K562 (cell line): ENCODE measurements at regions not wholly inside any gene's neighbourhood (a gene's known extent, or its start where the extent isn't known, plus 50 kb on each side); places are given as distances from the start of the nearest gene placed in this dataset.

Experiments used
- ATAC-seq: fragments of 200-7000 bp; cut with Tn5 transposase; 3 replicates; pipeline ENCODE4 v1.9.1; 2020; ENCODE audit warnings: moderate library complexity
- BruUV-seq: library from RNA; stranded (reverse); fragments of 400-500 nt; replicated peaks from 2 replicates; lab custom pipeline; 2021; lab: Mats Ljungman, UMichigan
- CTCF ChIA-PET: fragments of 300-600 bp; formaldehyde crosslinking; extraction: SDS; loops from one replicate; lab custom pipeline; 2021; ENCODE audit warnings: low intra/inter-chr PET ratio; lab: Yijun Ruan, JAX
- POLR2A ChIA-PET: fragments of 300-600, 350-650 bp; sonication (Branson Sonifier 250); formaldehyde crosslinking; extraction: SDS; loops from one replicate; lab custom pipeline; 2021; ENCODE audit warnings: antibody characterized with exemption, inconsistent platforms; lab: Yijun Ruan, JAX
- DNase-seq, 4 experiments: peaks; one replicate each; pipeline versions ENCODE4 v3.0.0 to v3.0.0-alpha.2; 2011 to 2018; ENCODE audit warnings: low spot score in 3 of 4, mixed read lengths in 3 of 4; ENCODE audit errors: extremely low read depth in 1 of 4
- FAIRE-seq: peaks from 2 replicates; lab custom pipeline; 2011; peaks lifted over from hg19 to GRCh38; lab: Jason Lieb, UNC
- H2AFZ ChIP-seq: 2 replicates; pipeline ENCODE4 v1.6.0; 2011; ENCODE audit warnings: low read depth, low read length, control low read depth, inconsistent platforms
- H3K27ac ChIP-seq: fragments of 200-600 bp; 3 replicates; pipeline ENCODE4 v1.8.0; 2011; ENCODE audit warnings: low read depth, mild to moderate bottlenecking, control low read depth, inconsistent platforms, low read length, moderate library complexity, mixed read lengths; ENCODE audit errors: extremely low read depth
- H3K27me3 ChIP-seq, 2 experiments: fragments of 300-600 bp in 1 of 2; 2 replicates in 1 of 2; 3 replicates in 1 of 2; pipeline versions ENCODE4 v1.6.0 to v1.8.0; 2011; ENCODE audit warnings: inconsistent platforms in 2 of 2, low read length in 2 of 2, mild to moderate bottlenecking in 1 of 2, mixed read lengths in 1 of 2, moderate library complexity in 1 of 2; ENCODE audit not compliant: control insufficient read depth in 2 of 2, insufficient read depth in 2 of 2
- H3K36me3 ChIP-seq: fragments of 300-600 bp; 3 replicates; pipeline ENCODE4 v1.8.0; 2011; ENCODE audit warnings: mild to moderate bottlenecking, low read length, inconsistent platforms; ENCODE audit not compliant: control insufficient read depth, insufficient read depth
- H3K4me1 ChIP-seq, 2 experiments: fragments of 200-600 bp in 1 of 2; replicated peaks in 1 of 2; 2 replicates in 1 of 2; 3 replicates in 1 of 2; pipeline versions ENCODE4 v1.5.1 to v1.8.0; 2011; ENCODE audit warnings: inconsistent platforms in 2 of 2, low read length in 2 of 2, mild to moderate bottlenecking in 1 of 2, mixed read lengths in 1 of 2, moderate library complexity in 1 of 2; ENCODE audit not compliant: control insufficient read depth in 2 of 2, insufficient read depth in 2 of 2
- H3K4me2 ChIP-seq: 2 replicates; pipeline ENCODE4 v1.6.1; 2011; ENCODE audit warnings: low read length, control low read depth, inconsistent platforms, mixed read lengths; ENCODE audit not compliant: insufficient read depth
- H3K4me3 ChIP-seq: fragments of 200-600 bp; sonication (generic), shearing (Covaris generic); 2 replicates; pipeline ENCODE4 v1.5.1; 2016; ENCODE audit warnings: control low read depth, inconsistent platforms
- H3K79me2 ChIP-seq: fragments of 200-600 bp; 3 replicates; pipeline ENCODE4 v1.8.0; 2011; ENCODE audit warnings: low read length, inconsistent platforms; ENCODE audit not compliant: control insufficient read depth, insufficient read depth
- H3K9ac ChIP-seq, 2 experiments: 2 replicates each; pipeline versions ENCODE4 v1.6.0 to v1.6.1; 2011; ENCODE audit warnings: low read depth in 2 of 2, low read length in 2 of 2, control low read depth in 1 of 2, inconsistent platforms in 1 of 2, mild to moderate bottlenecking in 1 of 2, mixed read lengths in 1 of 2; ENCODE audit not compliant: insufficient read depth in 1 of 2
- H3K9me1 ChIP-seq: one replicate; pipeline ENCODE4 v1.6.0; 2011; ENCODE audit warnings: inconsistent platforms, mild to moderate bottlenecking, low read length, moderate library complexity; ENCODE audit not compliant: control insufficient read depth, insufficient read depth
- H3K9me3 ChIP-seq: replicated peaks from 2 replicates; pipeline ENCODE4 v1.5.1; 2011; ENCODE audit warnings: low read depth, low read length, inconsistent platforms; ENCODE audit not compliant: control insufficient read depth, insufficient read depth
- H4K20me1 ChIP-seq: replicated peaks from 2 replicates; pipeline ENCODE4 v1.6.1; 2011; ENCODE audit warnings: low read length, inconsistent platforms, mixed read lengths; ENCODE audit not compliant: control insufficient read depth, insufficient read depth
- RAD51 ChIP-seq: fragments of 450-650 bp; IDR thresholded peaks from 2 replicates; pipeline ENCODE4 v1.7.1; 2016; ENCODE audit warnings: low read depth, mild to moderate bottlenecking, borderline replicate concordance
- RBM17 ChIP-seq: fragments of 200-400 bp; formaldehyde crosslinking; IDR thresholded peaks from 2 replicates; pipeline ENCODE4 v1.6.1; 2017; ENCODE audit warnings: low read depth, mild to moderate bottlenecking, low read length, borderline replicate concordance
- RUNX1 ChIP-seq: sonication (generic); IDR thresholded peaks from 2 replicates; pipeline ENCODE4 v1.6.1; 2016; ENCODE audit warnings: antibody characterized with exemption, low read depth
- ZNF253 ChIP-seq: fragments of 250-450 bp; sonication (Bioruptor Pico); conservative IDR thresholded peaks from 2 replicates; pipeline ENCODE4 v1.6.1; 2021; ENCODE audit warnings: mild to moderate bottlenecking
- WGBS: fragments of 100-300 bp; shearing (Covaris generic); methylation state at CpG from one replicate; pipeline ENCODE4 v1.1.6; 2016; ENCODE audit warnings: low coverage, mixed read lengths; ENCODE audit not compliant: insufficient coverage; ENCODE audit errors: missing lambda C conversion rate; 5-methylcytosine and 5-hydroxymethylcytosine counted together
- in situ Hi-C: fragments of 300-500 bp; cut with MboI; formaldehyde crosslinking; loops from 4 replicates; pipeline ENCODE4 v1.15.0; 2018; ENCODE audit warnings: inconsistent platforms, mixed read lengths
- intact Hi-C: fragments of 100-400 bp; cut with micrococcal nuclease; formaldehyde crosslinking; loops from 2 replicates; pipeline ENCODE4 v1.14.2; 2022
- TF ChIP-seq, protein P1 (sequence below), 2 experiments: fragments of 450-650 bp; IDR thresholded peaks; 2 replicates each; pipeline ENCODE4 v1.6.1; 2016
- TF ChIP-seq, protein P2 (sequence below): sonication (generic); formaldehyde crosslinking; IDR thresholded peaks from 2 replicates; pipeline ENCODE4 v1.5.0; 2020; ENCODE audit warnings: missing genetic modification reagents
- TF ChIP-seq, protein P3 (sequence below): sonication (generic); formaldehyde crosslinking; IDR thresholded peaks from 2 replicates; pipeline ENCODE4 v1.9.0; 2022; ENCODE audit warnings: mild to moderate bottlenecking, missing genetic modification reagents

DNA sequence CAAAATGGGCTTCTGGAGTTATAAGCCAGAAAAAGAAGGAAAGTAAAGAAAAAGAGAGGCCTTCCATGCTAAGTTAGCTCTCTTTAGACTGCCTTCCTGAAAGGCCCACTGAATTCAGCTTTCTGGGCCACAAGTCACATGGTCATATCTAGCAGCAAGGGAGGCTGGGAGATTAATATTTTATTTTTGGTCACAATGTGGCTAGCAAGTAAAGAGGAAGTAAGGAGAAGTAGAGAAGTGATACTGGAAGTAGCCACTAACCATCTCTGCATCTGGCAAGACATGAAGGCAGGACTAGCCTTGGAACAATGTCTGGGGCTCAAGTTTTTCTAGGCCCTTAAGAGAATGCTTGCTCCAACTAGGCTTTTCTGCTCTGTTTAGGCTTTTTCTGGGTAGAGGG, 81.8 kb upstream of the UBE2E1 start (continued):
- no peak for TF ChIP-seq RBM17
- no peak for TF ChIP-seq RUNX1
- TF ChIP-seq, protein P1, sequence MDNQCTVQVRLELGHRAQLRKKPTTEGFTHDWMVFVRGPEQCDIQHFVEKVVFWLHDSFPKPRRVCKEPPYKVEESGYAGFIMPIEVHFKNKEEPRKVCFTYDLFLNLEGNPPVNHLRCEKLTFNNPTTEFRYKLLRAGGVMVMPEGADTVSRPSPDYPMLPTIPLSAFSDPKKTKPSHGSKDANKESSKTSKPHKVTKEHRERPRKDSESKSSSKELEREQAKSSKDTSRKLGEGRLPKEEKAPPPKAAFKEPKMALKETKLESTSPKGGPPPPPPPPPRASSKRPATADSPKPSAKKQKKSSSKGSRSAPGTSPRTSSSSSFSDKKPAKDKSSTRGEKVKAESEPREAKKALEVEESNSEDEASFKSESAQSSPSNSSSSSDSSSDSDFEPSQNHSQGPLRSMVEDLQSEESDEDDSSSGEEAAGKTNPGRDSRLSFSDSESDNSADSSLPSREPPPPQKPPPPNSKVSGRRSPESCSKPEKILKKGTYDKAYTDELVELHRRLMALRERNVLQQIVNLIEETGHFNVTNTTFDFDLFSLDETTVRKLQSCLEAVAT (IDR thresholded peaks at IDR 0.05) = no peak

DNA sequence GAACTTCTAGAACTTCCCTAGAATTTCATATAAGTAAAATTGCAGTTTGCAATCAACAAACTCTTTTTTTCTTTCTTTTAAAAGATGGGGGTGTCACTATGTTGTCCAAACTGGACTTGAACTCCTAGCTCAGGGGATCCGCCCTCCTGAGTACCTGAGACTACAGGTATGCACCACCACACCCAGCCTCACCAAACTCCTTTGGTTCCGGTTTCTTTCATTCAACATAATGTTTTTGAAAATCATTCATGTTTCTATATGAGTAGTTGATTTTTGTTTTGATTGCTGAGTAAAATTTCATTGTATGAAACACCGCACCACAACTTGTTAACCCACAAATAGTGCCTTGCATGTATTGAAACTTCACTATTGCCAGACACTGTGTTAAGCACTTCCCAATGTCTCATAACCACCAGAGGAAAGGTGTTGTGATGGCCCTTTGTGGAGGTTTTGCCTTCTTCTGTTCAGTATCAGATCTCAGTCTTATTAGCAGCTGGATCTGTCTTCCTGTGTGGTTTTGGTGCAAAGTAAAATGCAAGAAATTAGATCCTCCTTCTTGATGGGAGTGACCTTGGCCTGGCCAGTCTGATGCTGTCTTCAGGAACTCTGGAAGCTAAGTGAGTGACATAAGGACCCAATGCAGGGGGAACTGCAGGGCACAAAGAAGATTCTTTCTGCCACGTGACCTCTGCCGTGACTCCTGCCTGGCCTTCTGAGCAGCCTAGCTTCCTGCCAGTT, 78.8 kb upstream of the UBE2E1 start:
- no peak for DNase-seq
- no peaks in the 10 kb centered on the region for H3K9me3 ChIP-seq
- TF ChIP-seq ZNF253 (no peak), RAD51 (peak; percentile 37; the same call in 1 of the 2 replicates)
- TF ChIP-seq, protein P2, sequence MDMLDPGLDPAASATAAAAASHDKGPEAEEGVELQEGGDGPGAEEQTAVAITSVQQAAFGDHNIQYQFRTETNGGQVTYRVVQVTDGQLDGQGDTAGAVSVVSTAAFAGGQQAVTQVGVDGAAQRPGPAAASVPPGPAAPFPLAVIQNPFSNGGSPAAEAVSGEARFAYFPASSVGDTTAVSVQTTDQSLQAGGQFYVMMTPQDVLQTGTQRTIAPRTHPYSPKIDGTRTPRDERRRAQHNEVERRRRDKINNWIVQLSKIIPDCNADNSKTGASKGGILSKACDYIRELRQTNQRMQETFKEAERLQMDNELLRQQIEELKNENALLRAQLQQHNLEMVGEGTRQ = peak; percentile 27; the same call in 1 of the 2 replicates
- TF ChIP-seq, protein P3, sequence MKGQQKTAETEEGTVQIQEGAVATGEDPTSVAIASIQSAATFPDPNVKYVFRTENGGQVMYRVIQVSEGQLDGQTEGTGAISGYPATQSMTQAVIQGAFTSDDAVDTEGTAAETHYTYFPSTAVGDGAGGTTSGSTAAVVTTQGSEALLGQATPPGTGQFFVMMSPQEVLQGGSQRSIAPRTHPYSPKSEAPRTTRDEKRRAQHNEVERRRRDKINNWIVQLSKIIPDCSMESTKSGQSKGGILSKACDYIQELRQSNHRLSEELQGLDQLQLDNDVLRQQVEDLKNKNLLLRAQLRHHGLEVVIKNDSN (CRISPR knock-in tag) = peak; percentile 50
- TF ChIP-seq, all 486 proteins: peak for 3
- ChIA-PET POLR2A (no interaction called here), CTCF (no interaction called here)
- ATAC-seq (no peak), FAIRE-seq (no peak)
- in situ Hi-C loops (no loop called here), intact Hi-C loops (no loop called here)
- Histone ChIP-seq H4K20me1 (no peaks in the 10 kb centered on the region), H3K9me1 (peaks cover 3% of the 10 kb centered on the region), H3K27ac (no peak overlapping the region), H3K4me1 (no peaks in the 10 kb centered on the region), H2AFZ (no peak overlapping the region), H3K9ac (no peak overlapping the region), H3K27me3 (peaks cover 0 to 2% of the 10 kb centered on the region in 2 experiments; a peak in 1 of 5 replicates), H3K4me3 (no peak overlapping the region), H3K79me2 (no peaks in the 10 kb centered on the region), H3K36me3 (no peaks in the 10 kb centered on the region), H3K4me2 (no peak overlapping the region)
- no TSS peak for BruUV-seq
- WGBS = 8% methylated on average over 5 of the region's 5 CpGs
